GM12874 (cell line): ENCODE measurements at regions not wholly inside any gene's neighbourhood (a gene's known extent, or its start where the extent isn't known, plus 50 kb on each side); places are given as distances from the start of the nearest gene placed in this dataset.

ENCODE experiments used
- TF ChIP-seq, protein P1 (sequence below): IDR thresholded peaks from 2 replicates; pipeline ENCODE4 v1.5.1; 2011; ENCODE audit warnings: low read depth, mild to moderate bottlenecking, control low read depth, low read length, moderate library complexity; ENCODE audit not compliant: insufficient read depth

DNA sequence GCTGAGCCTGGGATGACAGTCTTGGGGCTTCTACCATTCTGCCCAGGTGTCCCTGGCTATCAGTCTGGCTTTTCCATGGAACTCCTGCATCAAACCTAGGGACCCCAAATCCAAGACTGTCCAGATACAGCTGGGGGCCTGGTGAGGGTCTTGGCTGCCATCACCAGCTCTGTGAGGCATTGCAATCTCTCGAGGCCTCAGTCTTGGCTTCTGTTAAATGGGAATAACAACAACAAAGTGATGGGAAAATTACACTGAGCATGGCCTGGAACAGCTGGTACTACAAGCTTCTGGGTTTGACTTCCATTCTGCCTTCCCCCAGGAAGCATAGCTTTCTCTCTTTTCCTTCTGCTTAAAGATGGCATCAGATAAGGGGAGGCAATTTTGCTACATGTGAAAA, 50.0 kb upstream of the LCTL start:
- TF ChIP-seq, protein P1, sequence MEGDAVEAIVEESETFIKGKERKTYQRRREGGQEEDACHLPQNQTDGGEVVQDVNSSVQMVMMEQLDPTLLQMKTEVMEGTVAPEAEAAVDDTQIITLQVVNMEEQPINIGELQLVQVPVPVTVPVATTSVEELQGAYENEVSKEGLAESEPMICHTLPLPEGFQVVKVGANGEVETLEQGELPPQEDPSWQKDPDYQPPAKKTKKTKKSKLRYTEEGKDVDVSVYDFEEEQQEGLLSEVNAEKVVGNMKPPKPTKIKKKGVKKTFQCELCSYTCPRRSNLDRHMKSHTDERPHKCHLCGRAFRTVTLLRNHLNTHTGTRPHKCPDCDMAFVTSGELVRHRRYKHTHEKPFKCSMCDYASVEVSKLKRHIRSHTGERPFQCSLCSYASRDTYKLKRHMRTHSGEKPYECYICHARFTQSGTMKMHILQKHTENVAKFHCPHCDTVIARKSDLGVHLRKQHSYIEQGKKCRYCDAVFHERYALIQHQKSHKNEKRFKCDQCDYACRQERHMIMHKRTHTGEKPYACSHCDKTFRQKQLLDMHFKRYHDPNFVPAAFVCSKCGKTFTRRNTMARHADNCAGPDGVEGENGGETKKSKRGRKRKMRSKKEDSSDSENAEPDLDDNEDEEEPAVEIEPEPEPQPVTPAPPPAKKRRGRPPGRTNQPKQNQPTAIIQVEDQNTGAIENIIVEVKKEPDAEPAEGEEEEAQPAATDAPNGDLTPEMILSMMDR, result no peak

DNA sequence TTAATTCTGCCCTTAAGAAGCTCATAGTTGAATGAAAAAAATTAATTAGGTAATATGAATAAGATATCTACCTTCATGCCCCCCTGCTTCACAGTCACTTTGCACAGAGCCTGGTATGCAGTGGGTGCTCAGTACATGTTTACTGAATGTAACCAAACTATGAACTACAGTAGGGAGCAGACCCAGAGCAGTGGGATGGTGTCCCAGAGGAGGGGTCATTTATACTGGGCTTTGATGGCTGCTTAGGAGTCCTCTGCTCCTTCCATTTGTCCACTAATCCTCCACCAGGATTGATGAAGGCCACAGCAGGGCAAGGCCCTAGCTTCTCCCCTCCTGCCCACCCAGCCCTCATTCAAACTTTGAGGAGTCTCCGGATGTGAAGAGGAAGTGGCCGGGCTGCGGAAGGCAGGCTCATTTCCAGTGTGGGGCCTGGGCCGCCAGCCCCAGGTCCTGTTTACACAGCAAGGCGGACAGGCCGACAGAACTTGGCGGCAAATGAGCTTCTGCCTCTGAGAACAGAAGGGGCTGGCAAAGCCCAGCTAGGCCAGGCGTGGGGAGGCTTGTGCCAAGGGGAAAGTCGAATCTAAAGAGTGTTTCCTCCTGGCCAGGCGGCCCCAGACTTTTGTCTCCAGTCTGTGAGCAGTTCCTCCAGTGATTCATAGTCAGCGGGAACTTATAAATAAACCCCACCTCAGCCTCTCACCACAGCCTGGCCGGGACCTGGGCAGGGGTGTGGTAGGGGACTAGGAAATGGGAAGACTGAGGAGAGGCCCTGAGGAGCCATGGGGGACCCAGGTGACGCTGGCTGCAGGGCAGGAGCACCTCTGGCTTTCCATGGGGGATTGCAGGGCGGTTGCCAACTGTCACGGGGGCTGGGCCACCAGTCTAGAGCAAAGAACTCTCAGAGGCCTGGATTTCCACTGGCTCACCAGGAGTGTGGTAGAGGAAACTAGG, 51.6 kb upstream of the LCTL start:
- TF ChIP-seq, protein P1, result no peak

DNA sequence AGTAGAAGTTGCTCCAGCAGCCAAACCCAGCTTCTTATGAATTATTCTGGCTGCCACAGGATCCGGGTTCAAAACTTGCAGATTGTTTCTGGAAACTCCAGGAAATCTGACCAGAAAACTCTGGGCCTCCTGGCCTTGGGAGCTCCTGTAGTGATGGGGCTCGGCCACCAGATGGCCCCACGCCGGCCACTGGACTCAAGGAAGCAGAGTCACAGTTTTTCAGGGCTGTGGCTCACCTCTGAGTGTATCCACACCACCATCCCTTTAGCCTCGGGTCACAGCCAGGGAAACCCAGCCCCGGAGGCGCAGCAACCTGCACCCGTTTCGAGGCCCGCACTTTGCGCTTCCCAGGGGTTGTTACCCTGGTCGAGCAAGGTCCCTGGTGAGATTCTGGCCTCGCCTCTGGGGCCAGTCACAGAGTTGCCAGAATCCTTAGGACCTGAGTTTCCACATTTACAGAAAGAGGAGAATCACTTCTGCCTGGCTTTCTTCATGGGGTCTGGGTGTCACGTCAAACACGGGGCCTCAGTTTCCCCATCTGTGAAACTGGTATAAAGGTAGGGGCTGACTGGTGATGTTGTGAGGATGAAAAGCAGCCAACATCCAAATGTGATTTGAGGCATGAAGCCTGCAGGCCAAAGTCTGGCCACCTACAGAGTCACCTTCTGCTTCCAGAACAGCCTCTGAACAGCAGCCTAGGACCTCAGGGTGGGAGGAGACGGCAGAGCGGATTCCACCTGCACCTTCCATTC, 53.5 kb upstream of the LCTL start:
- TF ChIP-seq, protein P1, result peak; percentile 87

DNA sequence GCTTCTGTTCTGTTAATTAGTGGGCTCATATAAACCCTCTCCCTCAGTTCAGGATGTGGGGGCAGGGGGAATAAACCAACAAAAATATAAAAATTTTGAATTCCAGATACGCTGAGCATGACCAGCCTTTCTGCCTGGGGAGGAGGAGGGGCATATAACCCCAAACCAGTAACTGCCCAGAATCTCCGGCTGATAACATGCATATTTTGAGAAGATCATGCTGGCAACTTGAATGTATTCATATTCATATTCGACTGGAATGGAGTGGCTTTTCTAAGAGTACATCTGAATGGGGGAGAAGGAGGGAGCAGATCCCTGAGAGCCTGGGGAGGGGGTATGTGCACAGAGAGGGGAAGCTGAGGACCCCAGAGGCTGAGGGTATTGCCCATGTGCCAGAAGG, 54.5 kb upstream of the LCTL start:
- TF ChIP-seq, protein P1, result no peak

DNA sequence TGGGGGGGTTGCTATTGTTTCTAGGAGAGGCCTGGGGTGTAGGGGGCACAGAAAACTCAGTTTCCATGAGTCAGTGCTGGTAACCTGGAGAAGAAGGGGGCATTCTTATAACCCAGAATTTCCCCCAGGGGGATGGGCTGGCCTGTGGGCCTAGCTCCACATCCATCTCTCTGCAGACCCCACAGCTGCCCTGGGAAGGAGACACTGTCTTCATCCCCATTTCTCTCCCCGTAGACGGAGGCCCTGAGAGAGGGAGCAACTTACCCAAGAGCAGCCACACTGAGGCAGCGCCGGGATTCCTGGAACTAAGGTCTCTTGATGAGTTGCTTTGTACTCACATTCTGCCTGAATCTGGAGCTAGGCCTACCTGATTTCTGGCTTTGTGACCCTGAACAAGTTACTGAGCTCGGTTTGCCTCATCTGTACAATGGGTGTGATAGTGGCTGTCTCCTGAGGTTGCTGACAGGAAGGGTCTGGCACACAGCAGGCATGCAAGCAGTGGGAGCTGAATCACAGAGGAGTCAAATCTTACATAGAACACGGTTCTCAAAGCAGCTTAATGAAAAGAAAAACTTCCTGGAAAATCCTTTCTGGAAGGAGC, 55.0 kb upstream of the LCTL start:
- TF ChIP-seq, protein P1, result no peak

DNA sequence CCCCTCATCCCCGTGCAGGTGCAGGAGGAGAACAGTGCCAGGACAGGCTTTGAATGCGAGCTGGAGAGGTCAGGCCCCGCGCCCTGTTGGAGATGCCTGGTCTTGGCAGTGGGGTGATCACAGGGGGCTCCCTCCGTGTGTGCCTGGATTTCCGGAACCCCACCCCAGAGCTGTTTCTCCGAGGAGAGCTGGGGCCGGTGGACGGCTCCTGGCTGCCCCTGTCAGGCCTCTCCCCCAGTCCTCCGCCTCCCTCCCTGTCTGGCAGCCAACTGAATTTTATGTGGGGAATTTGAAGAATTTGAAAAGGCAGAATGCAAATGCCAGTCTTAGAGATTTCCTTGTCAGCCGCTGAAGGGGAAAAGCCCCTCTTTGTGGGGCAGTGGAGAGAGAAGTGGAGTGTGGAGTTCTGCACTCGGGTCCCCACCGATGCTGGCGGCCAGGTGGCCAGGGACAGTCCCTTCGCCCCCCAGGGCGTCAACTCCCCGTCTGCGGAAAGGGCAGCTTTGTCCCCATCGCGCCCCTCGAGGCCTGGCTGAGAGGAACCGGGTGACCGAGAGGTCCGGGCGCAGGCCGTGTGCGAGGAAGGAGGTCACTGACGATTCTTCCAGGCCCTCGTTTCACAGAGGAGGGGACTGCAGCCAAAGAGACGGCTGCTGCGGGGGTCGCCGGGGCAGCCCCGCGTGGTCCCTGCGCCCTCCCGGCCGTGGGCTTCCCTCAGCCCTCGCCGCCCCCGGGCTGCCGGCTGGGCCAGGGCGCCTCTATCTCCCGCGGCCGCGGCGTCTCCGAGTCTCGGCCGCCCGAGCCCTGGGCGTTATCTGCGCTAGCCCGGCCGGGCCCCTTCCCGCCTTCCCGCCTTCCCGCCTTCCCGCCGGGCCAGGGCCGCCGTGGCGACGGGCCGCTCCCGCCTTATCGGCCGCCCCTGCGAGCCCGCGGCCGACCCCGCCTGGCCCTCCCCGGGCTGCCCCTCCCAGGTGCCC, 56.0 kb upstream of the LCTL start:
- TF ChIP-seq, protein P1, result no peak
